GM12875 (cell line): ENCODE measurements at regions not wholly inside any gene's neighbourhood (a gene's known extent, or its start where the extent isn't known, plus 50 kb on each side); places are given as distances from the start of the nearest gene placed in this dataset.

Experiments used
- H3K4me3 ChIP-seq: one replicate; pipeline ENCODE4 v1.5.1; 2011; ENCODE audit warnings: low read depth, low read length, control low read depth
- TF ChIP-seq, protein P1 (sequence below): IDR thresholded peaks from 2 replicates; pipeline ENCODE4 v1.5.1; 2011; ENCODE audit warnings: low read depth, mild to moderate bottlenecking, control low read depth, inconsistent platforms, low read length, moderate library complexity, borderline replicate concordance; ENCODE audit not compliant: insufficient read depth

GRCh38 chr2:14120376-14120775 is 512.1 kb upstream of the LRATD1 start:
- no peak overlapping the region for H3K4me3 ChIP-seq
- TF ChIP-seq, protein P1, sequence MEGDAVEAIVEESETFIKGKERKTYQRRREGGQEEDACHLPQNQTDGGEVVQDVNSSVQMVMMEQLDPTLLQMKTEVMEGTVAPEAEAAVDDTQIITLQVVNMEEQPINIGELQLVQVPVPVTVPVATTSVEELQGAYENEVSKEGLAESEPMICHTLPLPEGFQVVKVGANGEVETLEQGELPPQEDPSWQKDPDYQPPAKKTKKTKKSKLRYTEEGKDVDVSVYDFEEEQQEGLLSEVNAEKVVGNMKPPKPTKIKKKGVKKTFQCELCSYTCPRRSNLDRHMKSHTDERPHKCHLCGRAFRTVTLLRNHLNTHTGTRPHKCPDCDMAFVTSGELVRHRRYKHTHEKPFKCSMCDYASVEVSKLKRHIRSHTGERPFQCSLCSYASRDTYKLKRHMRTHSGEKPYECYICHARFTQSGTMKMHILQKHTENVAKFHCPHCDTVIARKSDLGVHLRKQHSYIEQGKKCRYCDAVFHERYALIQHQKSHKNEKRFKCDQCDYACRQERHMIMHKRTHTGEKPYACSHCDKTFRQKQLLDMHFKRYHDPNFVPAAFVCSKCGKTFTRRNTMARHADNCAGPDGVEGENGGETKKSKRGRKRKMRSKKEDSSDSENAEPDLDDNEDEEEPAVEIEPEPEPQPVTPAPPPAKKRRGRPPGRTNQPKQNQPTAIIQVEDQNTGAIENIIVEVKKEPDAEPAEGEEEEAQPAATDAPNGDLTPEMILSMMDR: no peak

DNA sequence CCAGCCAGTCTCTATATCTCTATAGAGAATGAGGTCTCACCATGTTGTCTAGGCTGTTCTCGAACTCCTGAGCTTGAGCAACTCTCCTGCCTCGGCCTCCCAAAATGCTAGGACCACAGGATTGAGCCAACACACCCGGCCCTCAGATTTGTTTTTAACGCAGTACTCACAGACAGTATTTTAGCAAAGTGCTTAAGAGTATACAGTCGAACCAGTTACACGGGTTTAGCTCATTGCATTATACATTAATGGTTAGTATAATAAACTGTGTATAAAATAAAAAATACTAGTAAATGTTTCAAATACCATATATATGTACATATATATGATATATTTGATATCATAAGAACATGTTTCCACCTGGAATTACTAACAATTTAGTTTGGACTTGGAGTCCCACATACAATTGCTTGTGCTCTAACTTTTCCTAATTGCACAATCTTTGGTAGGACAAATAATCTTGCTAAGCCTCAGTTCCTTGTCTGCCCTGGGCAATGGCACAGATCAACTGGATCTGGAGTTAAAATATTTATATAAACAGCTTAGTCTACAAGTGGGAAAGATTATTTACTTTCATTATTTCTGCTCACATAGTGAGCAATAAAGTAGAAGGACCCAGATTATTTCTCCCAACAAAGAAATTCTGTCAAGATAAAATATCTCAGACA is 508.9 kb upstream of the LRATD1 start:
- TF ChIP-seq, protein P1: no peak
- no peak overlapping the region for H3K4me3 ChIP-seq

DNA sequence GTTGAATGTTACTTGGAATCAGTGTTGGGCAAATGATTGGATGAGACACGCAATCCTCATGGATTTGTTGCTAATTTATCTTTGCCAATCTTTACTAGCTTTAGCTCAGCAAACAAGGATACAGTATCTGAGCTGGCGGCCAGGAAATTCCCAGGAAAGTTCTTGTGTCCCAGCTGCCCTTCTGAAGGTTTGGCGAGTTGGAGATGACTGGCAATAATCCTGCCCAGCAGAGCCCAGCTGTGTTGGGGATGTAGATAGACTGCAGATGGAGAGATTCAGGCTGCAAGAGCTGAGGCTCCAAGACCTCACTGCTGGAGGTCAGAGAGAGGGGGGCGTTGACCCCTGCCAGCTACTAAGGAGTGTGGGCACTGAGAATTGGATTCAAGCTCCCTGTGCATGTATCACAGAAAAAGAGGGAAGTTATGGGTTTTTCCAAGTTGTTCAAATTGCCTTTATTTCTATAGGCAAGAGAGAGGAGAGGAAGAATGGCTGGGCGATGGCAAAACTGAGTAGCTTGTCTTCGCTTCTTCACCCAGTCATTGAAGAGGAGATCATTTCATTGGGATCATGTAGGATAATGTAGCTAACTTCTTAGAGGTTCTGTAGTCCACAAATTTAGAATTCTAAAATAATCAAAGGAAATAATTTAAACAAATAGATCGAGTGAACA is 506.8 kb upstream of the LRATD1 start:
- TF ChIP-seq, protein P1: no peak
- no peak overlapping the region for H3K4me3 ChIP-seq

DNA sequence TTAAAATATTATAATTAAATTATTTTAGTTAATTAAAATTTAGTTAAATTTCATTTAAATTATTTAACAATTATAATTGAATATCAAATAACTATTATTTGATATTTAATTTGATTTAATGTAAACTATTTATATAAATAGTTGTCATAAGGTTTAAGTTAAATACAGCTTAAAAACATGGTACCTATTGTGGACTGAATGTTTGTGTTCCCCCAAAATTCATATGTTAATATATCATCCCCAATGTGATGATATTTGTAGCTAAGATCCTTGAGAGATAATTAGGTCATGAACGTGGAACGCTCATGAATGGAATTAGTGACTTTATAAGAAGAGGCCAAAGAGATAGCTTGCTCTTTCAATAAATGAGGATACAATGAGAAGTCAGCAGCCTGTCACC is 505.7 kb upstream of the LRATD1 start:
- TF ChIP-seq, protein P1: no peak
- no peak overlapping the region for H3K4me3 ChIP-seq

- TF ChIP-seq, protein P1: no peak
- no peak overlapping the region for H3K4me3 ChIP-seq
Measured at GRCh38 chr2:14127765-14128164, 504.8 kb upstream of the LRATD1 start.

- TF ChIP-seq, protein P1: no peak
- no peak overlapping the region for H3K4me3 ChIP-seq
Measured at GRCh38 chr2:14132386-14132785, 500.1 kb upstream of the LRATD1 start.

GRCh38 chr2:14134771-14135170 is 497.7 kb upstream of the LRATD1 start:
- TF ChIP-seq, protein P1: no peak
- H3K4me3 ChIP-seq: no peak overlapping the region
